Hypothalamus (tissue), 51 donors: ENCODE measurements at regions not wholly inside any gene's neighbourhood (a gene's known extent, or its start where the extent isn't known, plus 50 kb on each side); places are given as distances from the start of the nearest gene placed in this dataset.

Source experiments
- DNase-seq, 51 donors: peaks; one replicate each; lab custom pipeline; 2025; lab: John Stamatoyannopoulos, UW

- DNase-seq: no peak
These were observed 59.5 kb upstream of the DYNAP start for GRCh38 chr18:54531402-54532065.

- DNase-seq: no peak
These were observed 58.8 kb upstream of the DYNAP start for GRCh38 chr18:54532222-54532621.

- DNase-seq: no peak
These were observed 58.1 kb upstream of the DYNAP start for GRCh38 chr18:54532962-54533361.
